MM.1S (cell line): ENCODE measurements at regions not wholly inside any gene's neighbourhood (a gene's known extent, or its start where the extent isn't known, plus 50 kb on each side); places are given as distances from the start of the nearest gene placed in this dataset.

Experiments
- DNase-seq: peaks from one replicate; pipeline ENCODE4 v3.0.0-alpha.2; 2015
- H2AFZ ChIP-seq: fragments of 300-600 bp; sonication (generic); 2 replicates; pipeline ENCODE4 v1.6.0; 2016; ENCODE audit warnings: antibody characterized with exemption, low read length
- H3F3A ChIP-seq: fragments of 300-600 bp; sonication (generic); 2 replicates; pipeline ENCODE4 v1.6.1; 2016; ENCODE audit warnings: mild to moderate bottlenecking, antibody characterized with exemption, low read length, moderate library complexity, mixed read lengths; ENCODE audit not compliant: insufficient read depth
- H3K27ac ChIP-seq: fragments of 300-600 bp; sonication (generic); 2 replicates; pipeline ENCODE4 v1.5.1; 2016; ENCODE audit warnings: mild to moderate bottlenecking, low read length
- H3K27me3 ChIP-seq: fragments of 300-600 bp; sonication (generic); replicated peaks from 2 replicates; pipeline ENCODE4 v1.6.0; 2016; ENCODE audit warnings: low read length; ENCODE audit not compliant: insufficient read depth
- H3K36me3 ChIP-seq: fragments of 300-600 bp; sonication (generic); replicated peaks from 2 replicates; pipeline ENCODE4 v1.6.1; 2016; ENCODE audit warnings: mild to moderate bottlenecking, low read length, mixed read lengths; ENCODE audit not compliant: insufficient read depth
- H3K4me1 ChIP-seq: fragments of 300-600 bp; sonication (generic); 2 replicates; pipeline ENCODE4 v1.6.1; 2016; ENCODE audit warnings: low read length, mixed read lengths
- H3K4me2 ChIP-seq: fragments of 300-600 bp; sonication (generic); 2 replicates; pipeline ENCODE4 v1.6.0; 2016; ENCODE audit warnings: low read depth, low read length
- H3K4me3 ChIP-seq: fragments of 300-600 bp; sonication (generic); 2 replicates; pipeline ENCODE4 v1.5.1; 2016; ENCODE audit warnings: low read length, mixed read lengths
- H3K79me2 ChIP-seq: fragments of 300-600 bp; sonication (generic); 2 replicates; pipeline ENCODE4 v1.6.1; 2016; ENCODE audit warnings: mixed run types, low read length, mixed read lengths
- H3K9ac ChIP-seq: fragments of 300-600 bp; sonication (generic); 2 replicates; pipeline ENCODE4 v1.6.1; 2016; ENCODE audit warnings: low read length, mixed read lengths
- H3K9me2 ChIP-seq: fragments of 300-600 bp; sonication (generic); replicated peaks from 2 replicates; pipeline ENCODE4 v1.6.1; 2016; ENCODE audit warnings: mild to moderate bottlenecking, low read length, mixed read lengths; ENCODE audit not compliant: insufficient read depth
- H3K9me3 ChIP-seq: fragments of 300-600 bp; sonication (generic); replicated peaks from 2 replicates; pipeline ENCODE4 v1.6.1; 2016; ENCODE audit warnings: mild to moderate bottlenecking, low read length, mixed read lengths; ENCODE audit not compliant: insufficient read depth
- H4K20me1 ChIP-seq: fragments of 300-600 bp; sonication (generic); 2 replicates; pipeline ENCODE4 v1.6.1; 2016; ENCODE audit warnings: mild to moderate bottlenecking, low read length, moderate library complexity, mixed read lengths; ENCODE audit not compliant: insufficient read depth
- CTCF ChIP-seq: fragments of 300-600 bp; sonication (generic); IDR thresholded peaks from 2 replicates; pipeline ENCODE4 v1.5.1; 2016; ENCODE audit warnings: antibody characterized with exemption, low read length, mixed read lengths
- EZH2 ChIP-seq: fragments of 300-600 bp; sonication (generic); optimal IDR thresholded peaks from 2 replicates; pipeline ENCODE3; 2017; ENCODE audit warnings: low read depth, mild to moderate bottlenecking, antibody characterized with exemption, low read length, mixed read lengths
- EZH2phosphoT487 ChIP-seq: fragments of 300-600 bp; sonication (generic); IDR thresholded peaks from 2 replicates; pipeline ENCODE4 v1.6.1; 2018; ENCODE audit warnings: antibody characterized with exemption, low read length

GRCh38 chr5:125189531-125189941 is 443.1 kb upstream of the ZNF608 start:
- TF ChIP-seq CTCF: no peak
- Histone ChIP-seq H3K4me2 (no peak overlapping the region), H3F3A (no peaks in the 10 kb centered on the region), H3K79me2 (no peaks in the 10 kb centered on the region), H3K27me3 (no peaks in the 10 kb centered on the region), H3K4me3 (no peak overlapping the region), H2AFZ (no peak overlapping the region), H3K36me3 (no peaks in the 10 kb centered on the region), H3K9ac (no peak overlapping the region), H3K9me2 (no peaks in the 10 kb centered on the region), H3K27ac (no peak overlapping the region), H3K4me1 (no peaks in the 10 kb centered on the region), H4K20me1 (no peaks in the 10 kb centered on the region), H3K9me3 (no peaks in the 10 kb centered on the region)
- no peak for DNase-seq

GRCh38 chr5:125190232-125191087 is 444.0 kb upstream of the ZNF608 start:
- Histone ChIP-seq H3K9ac (no peak overlapping the region), H4K20me1 (no peaks in the 10 kb centered on the region), H3K9me2 (no peaks in the 10 kb centered on the region), H3K27ac (no peak overlapping the region), H3K79me2 (no peaks in the 10 kb centered on the region), H3K4me3 (no peak overlapping the region), H2AFZ (no peak overlapping the region), H3K4me2 (no peak overlapping the region), H3K36me3 (no peaks in the 10 kb centered on the region), H3K4me1 (no peaks in the 10 kb centered on the region), H3K9me3 (no peaks in the 10 kb centered on the region), H3F3A (no peaks in the 10 kb centered on the region), H3K27me3 (no peaks in the 10 kb centered on the region)
- no peak for DNase-seq
- no peak for TF ChIP-seq EZH2
- no peak for TF ChIP-seq EZH2phosphoT487
- no peak for TF ChIP-seq CTCF

- no peaks in the 10 kb centered on the region for H4K20me1 ChIP-seq
- H3K36me3 ChIP-seq: no peaks in the 10 kb centered on the region
- H3K4me1 ChIP-seq: no peaks in the 10 kb centered on the region
- no peak for DNase-seq
- H3K27ac ChIP-seq: no peak overlapping the region
- H3K4me3 ChIP-seq: no peak overlapping the region
- H3F3A ChIP-seq: no peaks in the 10 kb centered on the region
- no peak overlapping the region for H3K4me2 ChIP-seq
- no peaks in the 10 kb centered on the region for H3K9me2 ChIP-seq
- no peaks in the 10 kb centered on the region for H3K27me3 ChIP-seq
- H2AFZ ChIP-seq: no peak overlapping the region
- TF ChIP-seq EZH2phosphoT487: no peak
- no peak for TF ChIP-seq EZH2
- TF ChIP-seq CTCF: no peak
- H3K9ac ChIP-seq: no peak overlapping the region
- no peaks in the 10 kb centered on the region for H3K9me3 ChIP-seq
- H3K79me2 ChIP-seq: no peaks in the 10 kb centered on the region
These were observed 448.4 kb upstream of the ZNF608 start for GRCh38 chr5:125194883-125195282.
